Adrenal gland (tissue), 9 donors: ENCODE measurements at regions not wholly inside any gene's neighbourhood (a gene's known extent, or its start where the extent isn't known, plus 50 kb on each side); places are given as distances from the start of the nearest gene placed in this dataset.

Experiments
- DNase-seq, 7 donors: peaks; one replicate each; pipeline ENCODE4 v3.0.0-alpha.2; 2019 to 2020
- H3K27ac ChIP-seq, 5 donors: fragments of 200-600 bp; sonication (generic) in 4 of 5; 1 replicate in 3 of 5; 2 replicates in 2 of 5; pipeline versions ENCODE4 v1.5.1 to v1.8.0; 2016 to 2020; ENCODE audit warnings: mild to moderate bottlenecking in 1 of 5
- H3K27me3 ChIP-seq: fragments of 200-600 bp; 2 replicates; pipeline ENCODE4 v1.8.0; 2021
- H3K36me3 ChIP-seq, 2 donors: fragments of 200-600 bp; replicated peaks in 1 of 2; 1 replicate in 1 of 2; 2 replicates in 1 of 2; pipeline versions ENCODE4 v1.5.1 to v1.8.0; 2018 to 2022
- H3K4me1 ChIP-seq, 2 donors: fragments of 200-600 bp; replicated peaks in 1 of 2; 1 replicate in 1 of 2; 2 replicates in 1 of 2; pipeline versions ENCODE4 v1.5.1 to v1.8.0; 2018 to 2021
- H3K4me3 ChIP-seq, 4 donors: fragments of 200-600 bp; sonication (generic) in 3 of 4; one replicate each; pipeline ENCODE4 v1.5.1; 2016 to 2018
- H3K9me3 ChIP-seq, 3 donors: fragments of 200-600 bp; sonication (generic) in 1 of 3; replicated peaks in 1 of 3; 1 replicate in 2 of 3; 2 replicates in 1 of 3; pipeline versions ENCODE4 v1.5.1 to v1.8.0; 2016 to 2021
- POLR2A ChIP-seq, 2 donors: fragments of 450-650 bp; IDR thresholded peaks; one replicate each; pipeline ENCODE4 v1.6.1; 2017; ENCODE audit warnings: antibody characterized with exemption in 2 of 2, mild to moderate bottlenecking in 2 of 2, moderate library complexity in 1 of 2
- WGBS, 4 donors: extraction: QIAGEN DNeasy Blood & Tissue Kit in 2 of 4; methylation state at CpG; one replicate each; pipeline versions ENCODE4 v1.1.5 to v1.1.7; 2013 to 2017; 5-methylcytosine and 5-hydroxymethylcytosine counted together
- intact Hi-C, 2 donors: fragments of 100-400 bp; cut with DNase I; formaldehyde crosslinking; loops; one replicate each; pipeline versions ENCODE4 v1.14.1 to v1.15.0; 2022 to 2023
- TF ChIP-seq, protein P1 (sequence below), 6 experiments: fragments of 450-650 bp in 4 of 6; fragments of 200-600 bp in 2 of 6; sonication (generic) in 1 of 6; IDR thresholded peaks; 1 replicate in 5 of 6; 2 replicates in 1 of 6; pipeline versions ENCODE4 v1.5.1 to v1.8.0; 2016 to 2021; ENCODE audit warnings: antibody characterized with exemption in 6 of 6, mild to moderate bottlenecking in 2 of 6, moderate library complexity in 1 of 6
- donor health status: healthy with polysubstance abuse.
- donor health status: Bipolar disorder and iron deficiency.
- donor health status: DM: yes; HTN: yes; CAD: no.
- donor health status: DM: no; HTN: no; CAD: no.
- donor health status: DM: no; HTN: no; CAD: no.

DNA sequence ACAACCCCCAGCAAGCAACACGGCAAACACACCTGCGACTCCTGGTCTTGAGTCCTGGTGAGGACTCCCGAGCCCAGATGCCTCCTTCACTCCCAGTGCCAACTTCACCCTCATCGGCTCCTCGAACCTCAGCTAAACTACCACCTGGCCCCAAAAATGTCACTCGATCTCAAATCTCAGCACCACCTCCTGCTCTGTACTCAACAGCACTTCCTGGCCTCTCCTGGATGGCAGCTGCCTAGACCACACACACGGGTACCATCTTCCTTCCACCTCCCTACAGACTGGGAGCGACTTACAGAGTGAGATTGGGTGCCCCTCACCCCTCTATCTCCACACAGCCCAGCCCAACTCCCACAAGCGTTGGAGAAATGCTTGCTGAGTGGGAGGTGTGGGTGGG, 123.9 kb upstream of the MGMT start:
- no peaks in the 10 kb centered on the region for H3K36me3 ChIP-seq
- H3K9me3 ChIP-seq = no peaks in the 10 kb centered on the region
- no peak for DNase-seq
- no peaks in the 10 kb centered on the region for H3K4me1 ChIP-seq
- no peak overlapping the region for H3K4me3 ChIP-seq
- intact Hi-C loops = no loop called here
- H3K27ac ChIP-seq = no peak overlapping the region
- WGBS, 4 donors = 82 to 90% (median 85%) methylated on average over 7 to 9 of the region's 9 CpGs
- no peak for TF ChIP-seq POLR2A (IDR thresholded peaks at IDR 0.05)
- TF ChIP-seq, protein P1, sequence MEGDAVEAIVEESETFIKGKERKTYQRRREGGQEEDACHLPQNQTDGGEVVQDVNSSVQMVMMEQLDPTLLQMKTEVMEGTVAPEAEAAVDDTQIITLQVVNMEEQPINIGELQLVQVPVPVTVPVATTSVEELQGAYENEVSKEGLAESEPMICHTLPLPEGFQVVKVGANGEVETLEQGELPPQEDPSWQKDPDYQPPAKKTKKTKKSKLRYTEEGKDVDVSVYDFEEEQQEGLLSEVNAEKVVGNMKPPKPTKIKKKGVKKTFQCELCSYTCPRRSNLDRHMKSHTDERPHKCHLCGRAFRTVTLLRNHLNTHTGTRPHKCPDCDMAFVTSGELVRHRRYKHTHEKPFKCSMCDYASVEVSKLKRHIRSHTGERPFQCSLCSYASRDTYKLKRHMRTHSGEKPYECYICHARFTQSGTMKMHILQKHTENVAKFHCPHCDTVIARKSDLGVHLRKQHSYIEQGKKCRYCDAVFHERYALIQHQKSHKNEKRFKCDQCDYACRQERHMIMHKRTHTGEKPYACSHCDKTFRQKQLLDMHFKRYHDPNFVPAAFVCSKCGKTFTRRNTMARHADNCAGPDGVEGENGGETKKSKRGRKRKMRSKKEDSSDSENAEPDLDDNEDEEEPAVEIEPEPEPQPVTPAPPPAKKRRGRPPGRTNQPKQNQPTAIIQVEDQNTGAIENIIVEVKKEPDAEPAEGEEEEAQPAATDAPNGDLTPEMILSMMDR (IDR thresholded peaks at IDR 0.05) = no peak
- no peaks in the 10 kb centered on the region for H3K27me3 ChIP-seq

DNA sequence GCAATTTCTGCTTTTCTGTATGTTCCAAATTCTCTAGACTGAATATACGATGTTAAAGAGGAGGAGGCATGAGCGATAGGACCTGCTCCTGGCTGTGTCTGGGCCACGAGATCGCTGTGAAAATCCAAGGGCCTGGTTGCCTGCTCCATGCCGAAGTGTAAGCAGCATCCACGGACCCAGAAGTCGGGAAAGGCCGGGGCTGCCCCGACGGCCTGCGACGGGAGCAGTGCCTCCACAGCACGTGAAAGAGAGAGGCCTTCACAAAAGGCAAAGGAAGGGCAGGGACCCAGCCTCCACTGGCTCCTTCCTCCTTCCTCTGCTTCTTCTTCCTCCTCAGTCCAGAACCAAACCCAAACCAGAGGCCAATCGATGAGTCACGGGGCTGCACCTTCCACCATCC, 122.9 kb upstream of the MGMT start:
- H3K27me3 ChIP-seq = no peaks in the 10 kb centered on the region
- no peaks in the 10 kb centered on the region for H3K4me1 ChIP-seq
- H3K27ac ChIP-seq = no peak overlapping the region
- H3K9me3 ChIP-seq = no peaks in the 10 kb centered on the region
- no peak for DNase-seq
- intact Hi-C loops = no loop called here
- no peaks in the 10 kb centered on the region for H3K36me3 ChIP-seq
- TF ChIP-seq, protein P1 (IDR thresholded peaks at IDR 0.05) = no peak
- TF ChIP-seq POLR2A (IDR thresholded peaks at IDR 0.05) = no peak
- no peak overlapping the region for H3K4me3 ChIP-seq
- 80 to 94% (median 88%) methylated on average over 9 to 15 of the region's 15 CpGs for WGBS, 4 donors

DNA sequence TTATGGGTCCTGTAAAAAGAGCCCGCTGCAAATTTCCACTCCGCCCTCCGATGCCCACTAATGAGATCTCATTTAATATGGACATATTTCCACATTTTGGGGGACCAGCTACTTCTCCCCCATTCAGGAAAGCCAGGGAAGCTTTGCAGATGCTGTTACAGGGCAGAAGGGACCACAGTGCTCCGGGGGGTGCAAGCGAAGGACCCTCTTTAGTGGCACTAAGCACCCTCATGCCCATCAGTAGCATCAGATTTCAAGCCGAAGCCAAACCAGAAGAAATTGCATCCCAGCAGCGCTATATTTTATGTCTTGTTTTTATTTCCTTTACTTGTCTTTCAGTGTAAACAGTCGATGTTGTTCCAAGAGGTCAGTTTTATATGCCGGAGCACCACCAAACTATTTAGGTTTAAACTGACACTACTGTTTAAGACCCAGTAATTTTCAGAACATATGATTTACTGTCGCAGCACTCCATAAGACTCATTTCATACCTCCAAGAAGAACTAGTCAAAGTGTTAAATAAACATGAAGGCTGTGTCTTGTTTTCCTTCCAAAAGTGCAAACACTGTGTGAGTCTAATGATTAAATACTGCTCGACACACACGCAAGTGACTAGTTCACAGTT, 122.2 kb upstream of the MGMT start:
- Histone ChIP-seq H3K4me3 (no peak overlapping the region), H3K27me3 (no peaks in the 10 kb centered on the region), H3K9me3 (no peaks in the 10 kb centered on the region), H3K36me3 (no peaks in the 10 kb centered on the region), H3K4me1 (no peaks in the 10 kb centered on the region), H3K27ac (no peak overlapping the region)
- 75 to 78% (median 78%) methylated on average over 12 of the region's 12 CpGs for whole genome bisulfite sequencing, 4 donors
- no peak for DNase-seq
- intact Hi-C loops = no loop called here
- TF ChIP-seq, protein P1 (IDR thresholded peaks at IDR 0.05) = no peak
- TF ChIP-seq POLR2A (IDR thresholded peaks at IDR 0.05) = no peak

DNA sequence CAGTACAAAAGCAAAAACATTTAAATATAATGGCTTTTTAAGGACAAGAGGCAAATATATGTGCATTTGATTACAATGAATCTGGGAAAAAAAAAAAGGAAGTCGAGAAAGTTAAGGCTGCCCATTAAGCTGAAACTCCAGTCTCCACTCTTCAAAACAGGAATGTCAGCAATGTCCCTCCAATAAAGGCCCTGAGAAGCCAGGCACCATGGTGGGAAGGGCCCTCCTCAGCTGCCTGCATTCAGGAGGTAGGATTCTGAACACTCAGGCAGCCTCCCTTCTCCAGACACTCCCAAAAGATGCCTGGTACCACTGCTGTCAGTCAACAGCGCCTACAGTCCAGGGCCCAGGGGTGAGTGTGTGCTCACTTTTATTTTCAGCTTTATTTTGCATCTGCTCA, 121.3 kb upstream of the MGMT start:
- Histone ChIP-seq H3K4me1 (no peaks in the 10 kb centered on the region), H3K27me3 (no peaks in the 10 kb centered on the region), H3K4me3 (no peak overlapping the region), H3K27ac (no peak overlapping the region), H3K9me3 (no peaks in the 10 kb centered on the region), H3K36me3 (no peaks in the 10 kb centered on the region)
- 68 to 80% (median 73%) methylated on average over 2 of the region's 2 CpGs for WGBS, 4 donors
- TF ChIP-seq POLR2A (IDR thresholded peaks at IDR 0.05) = no peak
- TF ChIP-seq, protein P1 (IDR thresholded peaks at IDR 0.05) = no peak
- intact Hi-C loops = no loop called here
- no peak for DNase-seq
